HG03469 (cell line): ENCODE measurements at regions not wholly inside any gene's neighbourhood (a gene's known extent, or its start where the extent isn't known, plus 50 kb on each side); places are given as distances from the start of the nearest gene placed in this dataset.
A peak's percentile ranks its signal among the peaks of the same experiment; 100 is the strongest.

ENCODE experiments used
- ATAC-seq: cut with Tn5 transposase; IDR thresholded peaks from one replicate; pipeline ENCODE4 v1.9.1; 2021; ENCODE audit warnings: mild to moderate bottlenecking, moderate library complexity, moderate number of reproducible peaks; ENCODE audit not compliant: unreplicated experiment

DNA sequence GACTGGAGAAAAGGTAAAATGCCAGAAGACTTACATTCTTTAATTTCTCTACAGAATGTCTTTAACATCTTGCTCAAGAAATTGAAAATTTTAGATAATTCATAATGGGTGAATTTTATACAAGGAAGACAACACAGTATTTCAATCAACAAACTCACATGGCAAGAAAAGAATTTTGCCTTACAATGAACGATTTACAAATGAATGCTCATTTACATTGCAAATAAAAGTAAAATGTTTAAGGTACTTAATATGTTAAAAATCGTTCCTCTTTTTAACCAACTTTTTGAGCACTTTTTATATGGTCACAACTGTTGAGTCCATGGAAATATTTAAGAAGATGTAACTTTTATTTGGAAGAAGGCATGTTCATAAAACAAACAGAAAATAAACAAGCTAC is 174.8 kb upstream of the UBE2E2 start:
- ATAC-seq = no peak

DNA sequence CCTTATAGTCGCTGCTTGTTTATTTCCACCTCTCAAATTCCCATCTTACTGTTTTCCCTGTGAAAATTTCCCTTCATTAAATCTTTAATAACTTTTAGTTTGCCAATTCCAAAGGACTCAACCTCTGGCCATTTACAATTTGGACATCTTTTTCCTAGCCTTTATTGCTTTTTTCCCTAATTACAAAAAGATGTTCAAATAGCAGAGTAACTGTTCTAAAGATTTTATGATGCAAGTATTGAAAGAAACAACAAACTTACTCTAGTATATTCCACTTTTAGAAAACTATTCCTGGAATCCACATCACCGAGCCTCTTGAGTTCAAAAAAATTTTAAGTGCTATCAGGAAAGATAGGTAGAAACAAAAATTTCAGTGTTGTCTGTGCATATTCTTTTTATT is 174.1 kb upstream of the UBE2E2 start:
- ATAC-seq = no peak

DNA sequence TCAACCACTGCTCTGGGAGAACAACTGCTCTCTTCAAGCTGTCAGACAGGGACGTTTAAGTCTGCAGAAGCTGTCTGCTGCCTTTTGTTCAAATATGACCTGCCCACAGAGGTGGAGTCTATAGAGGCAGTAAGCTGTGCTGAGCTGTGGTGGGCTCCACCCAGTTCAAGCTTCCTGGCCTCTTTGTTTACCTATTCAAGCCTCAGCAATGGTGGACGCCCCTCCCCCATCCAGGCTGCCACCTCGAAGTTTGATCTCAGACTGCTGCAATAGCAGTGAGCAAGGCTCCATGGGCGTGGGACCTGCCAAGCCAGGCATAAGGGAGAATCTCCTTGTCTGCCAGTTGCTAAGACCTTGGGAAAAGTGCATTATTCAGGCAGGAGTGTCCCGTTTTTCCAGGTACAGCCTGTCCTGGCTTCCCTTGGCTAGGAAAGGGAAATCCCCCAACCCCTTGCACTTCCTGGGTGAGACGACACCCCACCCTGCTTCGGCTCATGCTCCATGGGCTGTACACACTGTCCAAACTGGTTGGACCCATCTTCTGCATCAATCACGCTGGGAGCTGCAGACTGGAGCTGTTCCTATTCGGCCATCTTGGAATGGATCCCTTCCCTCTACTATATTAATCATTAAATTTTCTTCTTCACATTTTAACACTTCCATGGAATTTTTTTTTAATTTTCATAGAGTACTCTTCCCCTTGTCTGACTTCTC is 167.0 kb upstream of the UBE2E2 start:
- ATAC-seq = no peak

DNA sequence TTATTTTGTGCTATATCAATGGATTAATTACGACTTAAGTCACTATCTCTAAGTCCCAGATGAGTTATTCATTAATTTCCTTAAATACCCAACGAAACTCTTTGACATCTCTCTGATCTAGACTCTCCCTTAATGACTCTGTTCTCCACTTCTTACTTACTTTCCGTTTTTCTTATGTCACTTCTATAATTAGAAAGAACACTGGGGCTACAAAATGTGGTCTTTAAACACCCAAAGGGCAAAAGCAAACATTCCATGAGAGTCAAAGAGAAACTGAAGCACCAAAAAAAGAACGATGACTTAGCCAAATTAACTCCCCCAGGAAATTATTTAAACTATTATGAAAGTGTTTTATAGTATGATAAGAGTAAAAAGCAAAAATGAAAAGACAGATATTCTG is 166.4 kb upstream of the UBE2E2 start:
- peak; percentile 90 for ATAC-seq

DNA sequence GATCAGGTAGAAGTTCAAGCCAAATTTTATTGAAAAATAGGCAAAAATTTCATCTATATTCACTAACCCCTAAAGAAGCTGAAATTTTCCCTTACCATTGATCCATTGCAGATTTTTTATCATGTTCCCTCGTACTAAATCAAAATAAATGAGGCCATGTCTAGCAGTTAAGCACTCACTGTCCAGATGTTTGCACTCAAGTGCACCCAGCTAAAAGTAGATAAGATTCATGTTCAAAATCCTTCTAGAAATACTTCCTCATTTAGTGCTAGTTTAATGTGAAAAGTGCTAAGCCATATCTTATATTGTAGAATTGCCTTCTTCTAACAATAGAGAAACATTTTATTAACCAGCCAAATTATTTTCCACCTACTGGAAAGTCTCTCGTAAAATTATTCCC is 164.7 kb upstream of the UBE2E2 start:
- ATAC-seq = no peak

DNA sequence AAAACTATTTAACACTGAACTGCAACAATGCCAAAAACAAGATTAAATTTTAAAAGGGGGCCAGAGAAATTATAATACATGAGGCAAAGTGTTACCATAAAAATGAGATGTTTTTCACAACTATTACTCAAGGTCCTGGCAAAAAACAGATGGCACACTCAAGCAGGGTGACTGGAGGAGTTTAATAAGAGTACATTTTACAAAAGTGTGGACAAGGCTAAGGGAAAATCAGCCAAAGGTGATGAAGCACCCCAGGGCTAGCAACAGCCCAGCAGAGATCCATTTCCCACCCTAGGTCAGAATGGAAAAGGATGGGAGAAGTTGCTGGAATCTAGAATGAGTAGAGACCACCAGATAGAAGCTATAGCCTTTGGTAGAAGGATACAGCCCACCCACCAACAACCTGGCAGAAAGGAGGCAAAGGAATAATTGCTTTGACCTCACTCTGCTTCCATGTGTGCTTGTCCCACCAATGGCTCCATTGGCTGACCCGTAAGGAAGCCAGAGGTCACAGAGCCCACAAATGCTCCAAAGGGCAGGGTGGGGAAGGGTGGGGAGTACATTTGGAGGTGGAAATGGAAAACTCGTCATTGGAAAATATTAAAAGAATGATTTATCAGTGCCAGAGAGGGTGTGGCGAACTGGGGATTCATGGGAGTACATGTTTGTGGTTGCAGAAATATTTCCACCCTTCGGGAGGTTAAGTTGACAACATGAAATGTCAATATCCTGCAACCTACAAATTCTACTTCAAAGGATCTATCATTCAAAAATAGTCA is 161.0 kb upstream of the UBE2E2 start:
- ATAC-seq = no peak

DNA sequence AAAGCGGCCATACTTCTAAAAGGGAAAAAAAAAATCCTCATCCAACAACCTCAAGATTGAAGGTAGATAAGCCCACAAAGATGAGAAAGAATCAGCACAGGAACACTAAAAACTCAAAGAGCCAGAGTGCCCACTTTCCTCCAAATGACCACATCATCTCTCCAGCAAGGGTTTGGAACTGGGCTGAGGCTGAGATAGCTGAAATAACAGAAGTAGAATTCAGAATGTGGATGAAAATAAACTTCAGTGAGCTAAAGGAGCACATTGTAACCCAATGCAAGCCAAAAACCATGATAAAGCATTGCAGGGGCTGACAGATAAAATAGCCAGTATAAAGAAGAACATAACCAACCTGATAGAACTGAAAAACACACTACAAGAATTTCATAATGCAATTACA is 158.7 kb upstream of the UBE2E2 start:
- no peak for ATAC-seq

DNA sequence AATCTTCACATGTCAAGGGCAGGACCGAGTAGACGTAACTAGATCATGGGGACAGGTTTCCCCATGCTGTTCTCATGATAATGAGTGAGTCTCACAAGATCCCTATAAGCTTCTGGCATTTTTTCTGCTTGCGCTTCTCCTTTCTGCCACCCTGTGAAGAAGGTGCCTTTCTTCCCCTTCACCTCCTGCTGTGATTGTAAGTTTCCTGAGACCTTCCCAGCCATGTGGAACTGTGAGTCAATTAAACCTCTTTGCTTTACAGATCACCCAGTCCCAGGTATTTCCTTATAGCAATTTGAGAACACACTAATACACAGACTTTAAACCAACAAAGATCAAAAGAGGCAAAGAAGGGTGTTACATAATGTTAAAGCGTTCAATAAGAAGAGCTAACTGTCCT is 156.6 kb upstream of the UBE2E2 start:
- no peak for ATAC-seq

DNA sequence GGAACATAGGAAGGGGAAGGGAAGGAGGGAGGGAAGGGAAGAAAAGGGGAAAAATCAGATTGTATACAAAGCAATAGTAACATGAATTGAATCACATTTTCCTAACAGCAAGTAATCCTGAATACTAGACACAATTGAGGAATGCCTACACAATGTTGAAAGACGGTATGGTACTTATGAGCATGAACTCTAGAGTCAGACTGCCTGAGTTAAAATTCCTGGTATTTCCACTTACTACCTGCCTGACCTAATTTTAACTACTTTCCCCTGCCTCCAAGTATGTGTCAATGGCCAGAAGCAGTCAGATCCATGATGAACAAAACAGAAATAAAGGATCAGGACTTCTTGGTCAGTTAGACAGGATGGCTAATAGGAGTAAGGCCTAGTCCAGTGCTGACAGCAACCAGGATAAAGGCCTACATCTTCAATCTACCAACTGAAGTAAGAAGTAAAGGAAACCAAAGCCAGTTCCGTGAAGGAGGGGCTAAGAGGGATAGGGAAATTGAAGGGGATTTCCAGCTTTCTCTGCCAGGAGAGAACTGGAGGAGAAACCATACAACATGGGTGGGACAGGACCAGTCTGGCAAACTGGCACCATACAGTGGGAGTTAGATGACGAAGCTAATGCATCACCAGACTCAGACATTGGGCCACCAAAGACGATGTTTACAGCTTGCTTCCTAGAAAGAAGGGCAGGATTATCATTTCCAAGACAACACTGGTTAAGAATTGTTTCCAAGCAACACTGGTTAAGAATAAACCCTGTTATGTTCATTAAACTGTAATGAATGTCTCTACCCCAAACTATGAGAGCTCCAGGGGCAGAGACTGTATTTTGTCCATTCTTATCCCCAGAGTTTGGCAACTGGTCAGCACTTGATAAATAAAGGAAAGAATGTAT is 151.6 kb upstream of the UBE2E2 start:
- no peak for ATAC-seq

DNA sequence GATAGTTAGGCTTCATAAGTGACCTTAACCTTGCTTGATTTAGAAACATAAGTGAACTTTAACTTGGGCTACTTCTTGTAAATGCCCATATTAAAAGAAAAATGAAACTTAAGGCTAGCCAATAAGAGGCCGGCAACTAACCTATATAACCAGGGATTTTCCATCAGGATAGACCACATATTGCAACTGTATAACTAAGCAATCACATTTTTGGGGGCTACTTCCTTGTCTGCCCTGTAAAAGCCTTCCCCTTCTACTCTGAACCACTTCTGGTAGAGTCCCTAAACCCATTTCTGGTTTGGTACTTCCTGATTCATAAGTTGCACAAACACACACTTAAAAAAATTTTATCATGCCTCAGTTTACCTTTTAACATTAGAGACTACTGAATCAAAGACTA is 150.9 kb upstream of the UBE2E2 start:
- ATAC-seq = no peak

DNA sequence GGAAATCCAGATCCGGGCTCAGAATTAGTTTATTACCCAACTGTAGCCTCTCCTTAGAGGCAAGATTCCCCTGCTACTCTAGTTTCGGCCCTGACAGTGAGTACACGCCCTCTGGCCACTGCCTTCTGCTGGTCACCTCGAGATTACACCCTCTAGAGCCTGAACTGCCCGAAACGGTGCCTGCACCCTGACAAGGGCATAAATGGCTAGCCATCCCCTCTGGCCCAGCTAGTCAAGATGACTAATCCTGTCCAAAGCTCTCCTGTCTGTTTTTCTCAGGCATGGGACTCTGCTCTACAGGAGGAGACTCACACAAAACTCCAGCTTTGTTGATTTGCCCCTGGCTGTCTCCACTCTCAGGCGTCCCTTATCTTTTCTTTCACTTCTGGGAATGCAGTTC is 150.5 kb upstream of the UBE2E2 start:
- no peak for ATAC-seq

DNA sequence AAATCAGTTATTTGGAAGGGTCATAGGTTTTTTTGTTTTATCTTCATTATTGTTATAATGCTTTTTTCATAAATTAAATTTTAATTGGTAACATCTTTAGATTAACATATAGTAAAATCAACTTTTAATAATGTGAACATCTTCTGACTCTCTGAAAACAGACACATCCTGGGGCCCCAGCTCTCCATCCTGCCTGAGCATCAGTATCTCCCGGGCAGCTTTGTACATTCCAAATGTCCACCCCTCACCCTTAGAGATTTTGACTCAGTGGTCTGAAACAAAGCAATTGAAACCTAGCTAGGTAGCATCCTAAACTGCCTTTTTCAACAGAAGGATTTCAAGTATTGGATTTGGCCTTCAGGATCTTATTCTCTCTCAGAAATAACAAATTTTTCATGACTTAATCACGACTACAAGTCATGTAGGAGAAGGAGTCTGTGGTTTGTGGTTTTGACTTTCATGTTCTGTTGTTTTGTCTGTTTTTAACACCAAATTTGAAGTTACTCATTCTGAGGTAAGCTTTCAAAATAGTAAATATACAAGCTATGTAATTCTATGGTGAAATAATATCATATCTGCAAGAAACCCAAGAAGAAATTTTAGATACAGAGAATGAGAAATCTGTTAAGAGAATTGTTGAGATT is 147.3 kb upstream of the UBE2E2 start:
- peak; percentile 76 for ATAC-seq

DNA sequence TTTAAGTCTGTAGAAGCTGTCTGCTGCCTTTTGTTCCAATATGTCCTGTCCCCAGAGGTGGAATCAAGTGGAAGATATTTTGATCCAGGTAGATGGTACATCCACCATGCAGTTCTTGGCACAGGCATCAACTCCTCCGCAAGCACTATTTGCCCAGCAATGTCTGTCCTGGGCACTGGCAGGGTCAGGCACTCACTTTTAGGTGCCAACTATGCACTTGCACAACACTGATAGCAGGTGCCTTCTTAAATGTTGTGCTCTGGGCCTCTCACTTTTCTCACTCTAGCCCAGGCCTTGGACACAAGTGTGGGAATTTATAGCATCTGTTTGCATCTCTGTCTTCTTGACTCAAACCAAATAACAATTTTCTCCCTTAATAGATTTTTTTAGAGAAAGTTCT is 140.5 kb upstream of the UBE2E2 start:
- ATAC-seq = no peak

DNA sequence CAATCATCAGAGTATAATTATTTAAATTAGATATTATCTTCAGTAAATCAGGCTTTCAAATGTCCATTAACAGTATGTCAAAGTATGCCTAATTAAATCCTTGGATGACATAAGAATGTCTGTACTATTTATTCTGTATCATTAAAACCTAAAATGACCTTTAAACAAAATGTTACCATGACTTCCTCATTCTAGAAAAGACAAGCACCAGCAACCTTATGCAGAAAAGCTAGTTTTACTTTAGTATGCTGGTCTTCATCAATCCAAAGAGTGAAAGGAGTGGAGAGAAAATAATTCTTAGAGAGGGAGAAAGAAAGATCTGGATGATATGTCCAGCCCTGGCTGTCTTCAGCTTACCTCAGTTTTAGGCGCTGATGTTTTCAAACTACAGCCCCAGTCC is 140.1 kb upstream of the UBE2E2 start:
- no peak for ATAC-seq

DNA sequence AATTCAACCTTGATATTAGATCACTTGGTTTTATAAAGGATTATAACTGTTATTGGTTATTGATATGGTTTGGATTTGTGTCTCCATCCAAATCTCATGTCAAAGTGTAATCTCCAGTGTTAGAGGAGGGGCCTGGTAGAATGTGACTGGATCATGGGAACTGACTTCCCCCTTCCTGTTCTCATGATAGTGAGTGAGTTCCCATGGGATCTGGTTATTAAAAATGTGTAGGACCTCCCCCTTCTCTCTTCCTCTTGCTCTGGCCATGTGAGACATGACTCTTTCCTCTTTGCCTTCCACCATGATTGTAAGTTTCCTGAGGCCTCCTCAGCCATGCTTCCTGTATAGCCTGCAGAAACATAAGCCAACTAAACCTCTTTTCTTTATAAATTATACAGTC is 136.0 kb upstream of the UBE2E2 start:
- no peak for ATAC-seq

DNA sequence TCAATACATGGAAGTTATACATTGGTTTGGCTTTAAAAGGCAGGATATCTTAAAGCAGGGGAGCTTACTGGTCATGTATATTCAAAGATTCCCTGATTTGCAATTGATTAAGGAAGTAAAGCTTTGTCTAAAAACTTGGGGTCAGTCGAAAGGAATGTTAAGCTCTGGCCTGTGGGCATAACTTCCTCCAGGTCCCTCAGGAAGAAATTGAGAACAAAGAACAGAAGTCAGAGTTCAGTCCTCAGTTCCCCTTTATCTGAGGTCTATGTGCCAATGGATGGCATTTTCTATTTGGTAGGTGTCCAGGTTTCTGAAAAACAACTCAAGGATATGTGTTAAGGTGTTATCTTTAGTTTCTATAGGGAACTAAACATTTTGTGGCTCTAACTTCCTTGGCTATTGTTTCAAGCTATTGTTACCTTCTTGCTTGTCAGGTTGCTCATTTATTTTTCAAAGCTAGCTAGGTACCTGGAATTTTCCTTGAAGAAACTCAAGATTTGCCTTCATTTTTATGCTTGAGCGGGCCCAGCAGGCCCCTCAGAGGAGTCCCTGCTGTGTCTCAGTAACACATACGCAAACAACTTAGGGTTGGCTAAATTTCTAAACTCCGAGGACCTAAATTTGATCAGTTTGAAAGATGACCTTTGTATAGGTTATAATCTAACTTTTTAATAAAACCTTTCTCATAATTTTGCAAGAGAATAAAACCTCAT is 135.0 kb upstream of the UBE2E2 start:
- no peak for ATAC-seq

DNA sequence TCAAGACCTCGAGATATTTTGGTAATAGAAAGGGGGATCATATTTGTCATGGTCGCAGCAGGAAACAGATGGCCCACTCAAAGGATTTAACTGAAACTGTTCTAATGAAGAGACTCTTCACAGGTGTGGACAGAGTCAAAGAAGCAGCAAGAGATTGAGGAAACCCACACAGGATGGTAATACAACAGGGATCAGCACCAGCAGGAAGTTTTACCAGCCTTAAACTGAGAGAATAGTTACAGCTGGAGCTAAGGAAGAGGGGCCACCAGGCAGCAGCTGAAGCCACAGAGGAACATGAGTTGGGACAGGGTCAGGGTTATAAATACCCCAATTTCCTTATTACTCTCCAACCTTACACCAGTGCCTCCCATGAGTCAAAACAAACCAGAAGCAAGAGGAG is 131.8 kb upstream of the UBE2E2 start:
- ATAC-seq = peak; percentile 20

DNA sequence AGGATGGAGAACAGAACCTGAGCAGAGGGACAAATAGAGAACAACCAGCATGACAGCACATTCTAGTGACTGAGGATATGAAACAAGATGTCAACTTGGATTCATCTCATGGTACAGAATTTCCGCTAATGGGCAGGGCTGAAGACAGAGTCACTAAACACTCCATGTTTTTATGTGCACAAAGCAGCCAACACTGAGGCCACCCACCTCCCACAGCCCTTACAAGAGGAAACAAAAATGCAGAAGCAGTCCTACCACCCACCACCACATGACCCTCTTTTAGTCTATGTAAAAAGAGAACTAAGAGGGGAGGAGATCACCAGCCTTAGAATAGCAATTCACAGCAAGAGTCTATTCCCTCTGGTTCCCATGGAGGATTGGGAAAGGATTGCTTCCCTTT is 131.4 kb upstream of the UBE2E2 start:
- ATAC-seq = peak; percentile 74

DNA sequence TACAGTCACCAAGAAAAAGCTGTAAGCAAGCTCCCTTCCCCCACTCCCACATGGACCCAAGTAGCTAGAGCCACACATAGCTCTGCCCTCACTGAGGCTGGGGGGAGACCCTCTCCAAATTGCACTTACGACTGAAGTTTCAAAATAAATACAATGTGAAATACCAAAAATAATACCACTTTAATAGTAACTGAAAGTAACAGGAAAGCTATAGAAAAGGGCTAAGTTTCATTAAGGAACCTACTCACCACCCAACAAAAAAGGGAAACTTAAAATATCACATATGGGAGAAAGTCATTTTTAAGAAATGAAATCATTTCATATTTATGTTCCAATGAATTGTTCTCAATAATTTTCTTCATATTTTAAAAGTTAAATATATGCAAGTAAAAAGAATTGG is 130.4 kb upstream of the UBE2E2 start:
- no peak for ATAC-seq

DNA sequence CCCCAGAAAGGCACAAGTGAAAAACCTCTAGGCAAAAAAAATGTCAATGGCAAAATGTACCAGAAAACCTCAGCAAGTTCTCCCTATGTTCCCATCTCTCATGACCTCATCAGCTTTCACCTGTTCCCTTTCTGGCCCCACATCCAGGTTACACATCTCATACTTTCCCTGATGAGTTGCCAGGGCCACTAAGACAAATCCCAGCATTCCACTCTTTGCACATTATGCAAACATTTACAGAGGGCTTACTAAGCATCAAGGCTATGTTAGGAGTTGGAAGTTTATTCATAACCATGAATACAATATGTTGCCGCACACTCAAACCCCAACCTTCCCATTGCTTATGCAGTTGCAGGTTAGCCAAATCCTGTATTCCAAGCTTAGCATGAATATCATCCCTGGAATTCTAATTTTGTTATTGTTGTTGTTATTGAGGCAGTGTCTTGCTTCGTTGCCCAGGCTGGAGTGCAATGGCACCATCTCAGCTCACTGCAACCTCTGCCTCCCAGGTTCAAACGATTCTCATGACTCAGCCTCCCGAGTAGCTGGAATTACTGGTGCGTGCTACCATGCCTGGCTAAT is 129.3 kb upstream of the UBE2E2 start:
- ATAC-seq = no peak
